SHP77 (cell line): ENCODE measurements at regions not wholly inside any gene's neighbourhood (a gene's known extent, or its start where the extent isn't known, plus 50 kb on each side); places are given as distances from the start of the nearest gene placed in this dataset.
"Not testable (repeated sequence)": the region's sequence is repeated elsewhere in the genome, so short reads cannot be mapped to it uniquely, and the experiment has no call there.

Experiments
- DNase-seq, 2 experiments: peaks; one replicate each; lab custom pipeline; 2025; lab: John Stamatoyannopoulos, UW

DNA sequence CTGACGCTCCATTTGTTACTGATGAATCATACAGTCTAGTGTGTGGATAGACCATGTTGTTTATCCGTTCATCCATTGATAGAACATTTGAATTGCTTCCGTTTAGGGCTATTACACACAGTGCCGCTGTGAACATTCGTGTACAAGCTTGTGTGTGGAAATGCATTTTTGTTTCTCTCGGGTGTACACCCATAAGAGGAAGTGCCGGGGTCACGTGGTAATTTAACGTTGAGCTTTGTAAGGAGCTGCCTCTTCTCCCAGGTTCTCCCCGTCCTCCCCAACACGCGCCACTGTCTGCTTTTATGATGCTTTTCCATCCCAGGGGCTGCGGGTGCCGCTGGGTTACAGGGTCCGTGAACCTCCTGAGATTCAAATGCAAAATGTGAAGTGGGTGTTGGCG, 142.3 kb downstream of the IGLL1 start:
- DNase-seq: no peak

- not testable (repeated sequence) for DNase-seq
Observed at GRCh38 chr22:23437107-23437395, 143.0 kb downstream of the IGLL1 start.

- DNase-seq: not testable (repeated sequence)
Observed at GRCh38 chr22:23436354-23437106, 143.6 kb downstream of the IGLL1 start.

GRCh38 chr22:23435186-23435585, 144.9 kb downstream of the IGLL1 start:
- DNase-seq: not testable (repeated sequence)

DNA sequence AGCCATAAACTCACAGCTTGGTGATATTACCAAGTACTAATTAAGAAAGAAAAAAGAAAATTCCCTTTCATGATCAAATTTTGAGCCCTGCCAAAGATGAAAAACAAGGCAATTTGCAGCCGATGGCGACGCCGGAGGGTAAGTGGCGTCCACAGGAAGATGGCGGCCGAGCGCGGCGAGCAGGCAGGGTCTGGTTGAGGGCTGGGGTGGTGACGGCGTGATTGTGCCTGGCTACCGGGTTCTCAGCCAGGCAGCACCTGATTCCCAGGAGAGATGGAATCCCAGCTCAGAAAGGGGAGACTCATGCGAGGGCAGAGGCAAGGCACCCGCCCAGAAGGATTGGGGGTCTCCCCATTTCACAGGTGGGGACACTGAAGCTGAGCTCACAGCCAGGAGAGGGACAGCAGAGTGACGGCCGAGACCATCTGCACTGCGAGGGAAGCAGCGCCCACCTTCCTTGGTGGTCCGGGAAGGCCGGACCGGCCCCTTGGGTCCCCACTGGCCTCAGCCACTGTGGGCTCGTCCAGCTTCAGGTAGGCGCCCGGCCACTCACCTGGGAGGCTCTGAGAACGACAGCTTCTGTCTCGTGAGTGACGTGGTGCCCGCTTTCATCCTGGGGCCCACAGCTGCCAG, 145.8 kb downstream of the IGLL1 start:
- DNase-seq: not testable (repeated sequence)

DNA sequence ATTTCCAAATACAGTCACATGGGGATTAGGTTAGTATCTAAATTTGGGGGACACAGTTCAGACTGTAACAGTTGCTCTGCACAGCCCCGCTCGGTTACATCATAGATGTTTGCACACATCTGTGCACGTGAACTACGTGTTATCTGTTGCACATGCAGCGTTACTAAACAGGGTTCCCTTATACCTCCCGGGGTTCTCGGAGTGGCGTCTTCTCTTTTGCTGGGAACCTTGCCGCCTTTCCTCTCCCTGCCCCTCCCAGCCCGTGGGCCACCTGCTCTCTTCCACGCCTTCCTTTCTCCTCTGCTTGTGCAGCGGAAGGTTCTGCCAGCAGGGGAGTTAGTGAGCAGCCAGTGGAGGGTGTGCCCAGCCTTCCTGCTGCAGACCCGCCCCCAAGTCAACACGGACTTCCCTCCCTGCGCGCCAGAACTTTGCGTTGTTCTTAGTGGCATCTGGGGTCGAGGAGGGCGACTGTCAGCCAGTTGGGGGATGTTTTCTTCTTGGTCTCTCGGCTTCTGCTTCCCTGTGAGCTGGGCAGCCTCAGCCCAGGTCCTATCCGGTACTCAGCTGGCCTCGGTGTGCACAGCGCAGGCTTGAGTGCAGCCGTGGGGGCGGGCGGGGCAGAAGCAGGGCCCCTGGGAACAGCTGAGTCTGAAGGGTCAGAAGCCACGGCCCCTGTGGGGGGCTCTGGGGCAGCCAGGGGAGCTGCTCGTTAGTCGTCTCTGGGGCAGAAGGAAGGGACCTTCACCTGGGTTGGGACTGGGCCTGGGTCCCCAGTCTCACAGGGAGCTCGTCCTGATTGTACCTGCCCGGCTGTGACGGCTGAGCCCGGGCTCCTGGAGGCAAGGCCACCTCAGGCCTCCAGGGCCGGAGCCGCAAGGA, 146.7 kb downstream of the IGLL1 start:
- DNase-seq: peak; percentile 49

GRCh38 chr22:23432719-23433118, 147.4 kb downstream of the IGLL1 start:
- not testable (repeated sequence) for DNase-seq

GRCh38 chr22:23431337-23432072, 148.6 kb downstream of the IGLL1 start:
- DNase-seq: peak in 1 of 2 experiments; percentile 7

DNA sequence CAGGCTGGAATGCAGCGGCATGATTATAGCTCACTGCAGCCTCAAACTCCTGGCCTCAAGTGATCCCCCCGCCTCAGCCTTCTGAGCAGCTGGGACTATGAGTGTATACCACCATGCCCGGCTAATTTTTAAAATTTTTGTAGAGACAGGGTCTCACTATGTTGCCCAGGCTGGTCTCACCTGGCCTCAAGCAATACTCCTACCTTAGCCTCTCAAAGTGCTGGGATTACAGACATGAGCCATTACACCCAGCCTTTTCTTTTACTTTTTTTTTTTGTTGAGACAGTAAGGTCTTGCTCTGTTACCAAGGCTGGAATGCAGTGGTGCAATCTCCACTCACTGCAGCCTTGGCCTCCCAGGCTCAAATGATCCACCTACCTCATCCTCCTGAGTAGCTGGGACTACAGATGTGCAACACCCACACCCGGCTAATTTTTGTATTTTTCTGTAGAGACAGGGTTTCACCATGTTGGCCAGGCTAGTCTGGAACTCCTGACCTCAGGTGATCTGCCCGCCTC, 155.5 kb downstream of the IGLL1 start:
- DNase-seq: not testable (repeated sequence)

DNA sequence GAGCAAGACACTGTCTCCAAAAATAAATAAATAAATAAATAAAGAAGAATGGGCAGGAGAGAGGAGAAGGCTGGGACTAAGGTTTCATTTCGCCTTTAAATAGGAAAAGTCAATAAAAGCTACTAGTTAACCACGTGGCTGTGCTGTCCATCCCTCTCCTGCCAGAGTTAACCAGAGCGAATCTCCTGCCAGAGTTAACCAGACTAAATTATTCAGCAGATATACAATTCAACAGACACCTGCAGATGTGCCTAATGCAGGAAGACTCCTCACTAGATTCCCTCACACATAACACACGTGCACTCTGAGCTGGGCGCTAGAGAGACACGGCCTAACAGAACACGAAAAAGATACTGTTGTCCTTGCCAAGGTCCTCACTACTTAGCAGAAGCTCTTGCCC, 156.1 kb downstream of the IGLL1 start:
- DNase-seq: no peak

DNA sequence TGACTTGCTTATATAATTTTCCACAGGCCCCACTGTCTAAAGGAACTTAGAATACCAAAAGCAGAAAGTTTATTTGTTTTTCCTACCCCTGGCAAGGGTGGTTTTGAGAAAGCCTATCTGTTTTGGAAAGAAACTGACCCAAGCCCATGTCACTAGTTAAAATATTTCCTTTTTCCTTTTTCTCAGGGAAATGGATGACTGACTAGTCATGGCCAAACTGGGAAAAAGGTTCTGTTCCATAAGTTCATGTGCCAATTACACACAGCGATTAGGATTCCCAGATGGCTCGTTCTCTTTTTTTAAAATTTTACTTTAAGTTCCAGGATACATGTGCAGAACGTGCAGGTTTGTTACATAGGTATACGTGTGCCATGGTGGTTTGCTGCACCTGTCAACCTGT, 157.8 kb downstream of the IGLL1 start:
- DNase-seq: not testable (repeated sequence)

GRCh38 chr22:23421300-23421699, 158.8 kb downstream of the IGLL1 start:
- not testable (repeated sequence) for DNase-seq

DNA sequence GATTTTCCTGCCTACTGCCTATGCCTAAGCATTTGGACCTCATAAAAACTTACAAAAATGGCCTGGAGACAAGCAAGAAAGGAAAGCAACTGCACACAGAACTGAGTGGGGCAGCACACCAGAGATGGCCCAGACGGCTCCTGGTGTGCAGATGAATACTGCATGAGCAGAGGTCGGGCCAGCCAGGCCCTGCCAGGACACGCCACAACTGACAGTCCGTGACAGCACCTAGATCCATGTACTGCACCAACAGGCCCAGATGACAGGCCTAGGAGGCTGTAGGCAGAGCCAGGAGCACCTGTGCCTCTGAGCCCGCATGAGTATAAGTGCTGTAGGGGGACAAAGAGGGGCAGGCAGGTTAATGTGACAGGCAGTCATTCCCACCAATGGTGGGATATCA, 160.2 kb downstream of the IGLL1 start:
- DNase-seq: no peak

DNA sequence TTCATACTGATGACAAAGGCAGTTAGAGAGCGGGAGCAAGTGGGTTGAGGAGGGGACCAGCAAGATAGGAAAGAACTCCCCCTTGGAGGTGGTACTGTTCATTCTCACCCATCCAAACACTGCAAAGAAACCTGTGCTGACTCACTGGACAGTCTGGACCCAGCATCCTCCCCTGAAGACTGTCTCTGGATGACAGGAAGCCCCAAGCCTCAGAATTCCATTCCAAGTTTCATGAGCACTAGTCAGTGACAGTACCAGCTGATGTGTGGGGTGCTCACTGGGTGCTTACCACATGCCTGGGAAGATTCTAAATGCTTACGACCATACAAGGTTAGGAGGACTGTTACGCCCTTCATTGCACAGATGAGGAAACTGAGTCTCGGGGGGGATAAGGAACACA, 160.9 kb downstream of the IGLL1 start:
- DNase-seq: no peak

- DNase-seq: no peak
Observed at GRCh38 chr22:23418159-23418788, 161.8 kb downstream of the IGLL1 start.

- not testable (repeated sequence) for DNase-seq
Observed at GRCh38 chr22:23417327-23417726, 162.8 kb downstream of the IGLL1 start.

DNA sequence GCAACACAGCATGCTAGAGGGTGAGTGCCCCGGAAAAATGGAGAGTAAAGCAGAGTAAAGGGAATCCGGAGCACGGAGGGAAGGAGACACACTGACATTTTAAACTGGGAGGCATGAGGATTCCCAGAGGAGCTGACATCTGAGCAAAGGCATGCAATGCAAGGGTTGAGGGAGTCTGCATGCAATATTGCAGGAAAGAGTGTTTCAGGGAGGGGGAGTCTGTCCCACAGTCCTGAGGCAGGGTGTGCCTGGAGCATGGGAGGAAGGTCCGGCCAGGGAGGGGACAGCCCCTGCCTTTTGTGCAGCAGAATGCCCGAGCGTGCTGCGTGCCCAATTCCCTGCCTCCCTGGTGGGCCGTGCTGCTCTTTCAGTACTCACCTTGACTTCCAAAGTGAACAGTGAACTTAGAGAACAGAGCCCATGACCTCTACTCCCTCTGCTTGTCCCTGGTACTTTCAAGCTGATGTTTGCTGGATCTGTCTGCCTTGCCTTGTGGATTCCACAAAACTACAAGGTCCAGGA, 163.9 kb downstream of the IGLL1 start:
- DNase-seq: not testable (repeated sequence)

GRCh38 chr22:23415490-23415851, 164.6 kb downstream of the IGLL1 start:
- no peak for DNase-seq

- no peak for DNase-seq
Observed at GRCh38 chr22:23414727-23415489, 165.2 kb downstream of the IGLL1 start.

DNA sequence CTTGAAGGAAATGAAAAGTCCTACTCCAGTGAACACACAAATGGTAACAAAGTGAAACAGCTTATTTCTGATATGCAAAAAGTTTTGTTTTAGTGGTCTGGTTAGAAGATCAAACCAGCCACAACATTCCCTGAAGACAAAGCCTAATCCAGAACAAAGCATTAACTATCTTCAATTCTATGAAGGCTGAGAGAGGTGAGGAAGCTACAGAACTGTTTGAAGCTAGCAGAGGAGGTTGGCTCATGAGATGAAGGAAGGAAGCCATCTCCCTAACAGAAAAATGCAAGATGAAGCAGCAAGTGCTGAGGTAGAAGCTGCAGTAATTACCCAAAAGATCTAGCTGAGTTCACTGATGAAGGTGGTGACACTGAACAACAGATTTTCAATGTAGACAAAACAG, 168.4 kb downstream of the IGLL1 start:
- no peak for DNase-seq
